ENCODE measurements at regions not wholly inside any gene's neighbourhood (a gene's known extent, or its start where the extent isn't known, plus 50 kb on each side); places are given as distances from the start of the nearest gene placed in this dataset.
"Not testable (repeated sequence)": the region's sequence is repeated elsewhere in the genome, so short reads cannot be mapped to it uniquely, and the experiment has no call there.

DNA sequence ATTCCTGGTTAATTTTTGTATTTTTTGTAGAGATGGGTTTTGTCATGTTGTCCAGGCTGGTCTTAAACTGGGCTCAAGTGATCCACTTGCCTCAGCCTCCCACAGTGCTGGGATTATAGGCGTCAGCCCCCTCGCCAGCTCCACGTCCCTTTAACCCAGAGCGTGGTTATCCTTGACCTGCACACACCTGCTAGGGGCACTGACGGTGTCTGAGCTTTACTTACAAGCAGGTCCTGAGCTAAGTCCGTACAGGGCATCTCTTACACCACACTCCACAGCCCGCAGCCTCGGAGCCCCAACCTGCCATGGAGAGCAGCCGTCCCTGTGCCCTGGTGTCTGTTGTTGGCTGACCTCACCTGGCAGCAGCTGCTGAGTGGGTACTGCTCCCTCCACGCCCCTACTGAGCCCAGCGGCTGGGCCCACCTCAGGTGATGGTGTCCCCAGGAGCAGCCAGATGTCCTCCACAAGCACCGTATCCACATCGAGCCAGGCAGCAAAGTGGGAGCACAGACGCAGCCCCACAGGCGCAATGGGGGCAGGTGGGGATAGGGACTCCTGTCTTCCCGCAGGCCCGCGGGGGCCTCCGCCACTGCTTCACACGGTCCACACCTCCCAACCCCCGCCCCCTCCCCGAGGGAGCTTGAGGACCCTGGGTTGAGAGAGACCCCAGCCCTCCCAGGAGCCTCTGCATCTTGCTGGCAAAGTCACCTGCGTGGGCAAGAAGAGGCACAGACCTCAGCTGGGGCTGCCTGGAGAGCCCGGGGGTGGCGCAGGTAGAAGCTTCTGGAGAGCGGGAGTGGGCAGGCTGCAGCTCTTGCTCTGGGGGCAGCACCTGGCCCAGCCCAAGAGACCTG lies 325.4 kb upstream of the SFSWAP start:
- in situ Hi-C loops (cut with HindIII; ENCODE audit: low sequenced_read_pairs): no loop called here

DNA sequence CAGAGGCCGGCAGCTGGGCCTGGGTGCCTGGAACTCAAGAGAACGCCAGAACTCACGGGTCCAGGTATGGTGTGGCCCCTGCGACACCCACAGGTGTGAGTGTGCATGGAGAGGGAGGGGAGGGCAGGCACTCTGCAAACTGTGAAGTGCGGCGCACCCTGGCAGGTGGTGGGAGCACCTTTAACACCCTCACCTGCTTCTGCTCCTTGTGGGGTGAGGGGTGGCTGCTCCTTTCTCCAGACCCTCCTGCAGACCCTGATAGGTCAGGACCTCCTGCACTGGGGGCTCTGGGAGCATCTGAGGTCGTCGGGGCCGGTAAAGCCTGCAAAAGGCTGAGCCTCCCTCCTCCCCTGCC lies 324.7 kb upstream of the SFSWAP start:
- in situ Hi-C loops (cut with HindIII; ENCODE audit: low sequenced_read_pairs): no loop called here

DNA sequence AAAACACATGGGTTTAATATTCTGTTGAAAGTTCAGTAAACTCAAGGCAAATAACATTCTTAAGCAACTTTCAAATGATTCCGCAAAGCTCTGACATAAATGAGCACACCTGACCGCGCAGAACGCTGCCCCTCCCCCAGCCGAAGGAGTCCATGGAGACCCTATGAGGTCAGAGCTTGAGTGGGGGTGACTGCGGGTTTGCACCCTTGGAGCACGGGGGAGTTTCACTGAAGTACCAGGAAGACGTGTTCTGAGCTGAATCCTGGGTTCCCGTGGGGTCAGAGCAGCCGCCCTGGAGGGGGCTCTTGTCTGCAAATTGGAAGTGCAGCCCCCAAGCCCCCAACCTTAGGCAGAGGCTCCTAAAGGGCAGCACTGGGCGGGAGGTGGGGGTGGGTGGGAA lies 324.1 kb upstream of the SFSWAP start:
- in situ Hi-C loops (cut with HindIII; ENCODE audit: low sequenced_read_pairs): no loop called here

DNA sequence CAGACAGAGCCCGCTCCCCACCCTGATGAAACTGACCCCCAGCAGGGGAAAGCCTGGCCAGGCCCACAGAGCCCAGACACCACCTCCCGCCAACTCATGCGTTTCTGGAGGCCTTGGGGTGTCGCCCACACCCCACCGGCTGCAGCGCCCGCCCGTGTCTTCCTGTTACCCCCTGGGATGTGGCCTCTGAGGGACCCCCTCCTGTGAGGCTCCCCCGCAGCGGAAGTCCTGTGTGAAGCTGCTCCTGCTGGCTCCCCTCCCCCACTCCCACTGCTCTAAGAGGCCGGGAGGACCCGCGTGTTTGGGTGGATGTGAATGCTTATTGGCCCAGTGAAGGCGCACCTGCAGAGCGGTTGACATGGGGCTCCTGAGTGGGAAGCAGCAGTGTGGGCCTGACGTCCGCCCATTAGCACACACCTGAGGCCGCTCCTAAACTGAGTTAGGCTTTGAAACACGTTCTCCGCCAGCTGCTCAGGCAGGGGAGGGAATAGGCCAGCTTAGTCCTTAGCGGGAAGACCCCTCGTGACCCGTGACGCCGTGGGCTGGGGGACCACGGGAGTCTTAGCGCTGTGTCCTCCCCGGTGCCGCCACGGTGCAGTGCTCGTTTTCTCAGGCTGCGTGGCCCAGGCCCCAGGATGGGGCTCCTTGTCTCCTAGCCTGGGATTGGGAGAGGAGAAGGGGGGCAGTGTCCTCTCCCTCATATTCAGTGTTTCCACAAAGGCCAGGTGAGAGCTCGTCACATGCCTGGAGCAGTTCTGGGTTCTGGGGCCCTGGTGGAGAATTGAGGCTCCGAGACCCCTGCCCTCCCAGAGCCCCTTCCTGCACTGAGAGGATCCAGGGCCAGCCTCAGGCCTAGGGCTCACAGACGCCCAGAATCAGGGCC lies 323.4 kb upstream of the SFSWAP start:
- in situ Hi-C loops (cut with HindIII; ENCODE audit: low sequenced_read_pairs): no loop called here

DNA sequence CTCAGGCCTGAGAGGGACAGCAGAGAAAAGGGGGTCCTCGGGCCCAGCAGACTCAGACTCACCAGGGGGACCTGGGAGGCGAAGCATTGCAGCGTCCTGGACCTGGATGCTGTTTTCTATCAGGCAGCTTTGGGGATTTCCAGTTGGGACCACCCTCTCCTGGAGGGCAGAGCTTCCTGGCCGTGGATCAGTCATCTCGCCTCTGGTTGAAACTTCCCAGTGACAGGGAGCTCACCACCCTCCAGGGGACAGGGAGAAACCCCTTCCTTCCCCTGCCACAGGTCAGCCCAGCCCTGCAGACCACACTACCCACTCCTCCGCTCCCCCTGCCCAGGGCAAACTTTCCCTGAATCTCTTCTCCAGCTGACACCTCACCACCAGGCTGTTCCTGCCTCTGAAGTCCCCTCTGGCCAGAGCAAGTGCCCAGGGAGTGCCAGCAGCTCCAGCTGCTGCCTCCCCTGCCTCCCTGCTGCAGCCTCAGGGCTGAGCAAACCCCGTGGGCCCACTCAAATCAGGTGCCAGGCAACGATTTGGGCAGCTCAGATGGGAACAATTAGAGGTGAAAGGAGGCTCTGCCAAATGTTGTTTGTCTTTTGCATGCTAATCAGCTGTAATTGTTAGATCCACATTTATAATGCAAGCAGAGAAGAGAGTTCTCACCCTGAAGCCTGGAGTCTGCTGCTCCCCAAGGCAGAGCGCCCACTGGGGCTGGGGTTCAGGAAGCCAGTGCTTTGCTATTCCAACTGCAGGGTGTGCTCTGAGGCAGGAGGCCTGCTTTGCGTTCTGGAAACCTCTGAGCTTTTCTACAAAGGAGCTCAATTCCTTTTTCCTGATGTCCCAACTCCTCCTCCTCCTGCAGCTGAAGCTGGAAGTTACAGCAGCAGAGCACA lies 322.5 kb upstream of the SFSWAP start:
- in situ Hi-C loops (cut with HindIII; ENCODE audit: low sequenced_read_pairs): not testable (repeated sequence)

DNA sequence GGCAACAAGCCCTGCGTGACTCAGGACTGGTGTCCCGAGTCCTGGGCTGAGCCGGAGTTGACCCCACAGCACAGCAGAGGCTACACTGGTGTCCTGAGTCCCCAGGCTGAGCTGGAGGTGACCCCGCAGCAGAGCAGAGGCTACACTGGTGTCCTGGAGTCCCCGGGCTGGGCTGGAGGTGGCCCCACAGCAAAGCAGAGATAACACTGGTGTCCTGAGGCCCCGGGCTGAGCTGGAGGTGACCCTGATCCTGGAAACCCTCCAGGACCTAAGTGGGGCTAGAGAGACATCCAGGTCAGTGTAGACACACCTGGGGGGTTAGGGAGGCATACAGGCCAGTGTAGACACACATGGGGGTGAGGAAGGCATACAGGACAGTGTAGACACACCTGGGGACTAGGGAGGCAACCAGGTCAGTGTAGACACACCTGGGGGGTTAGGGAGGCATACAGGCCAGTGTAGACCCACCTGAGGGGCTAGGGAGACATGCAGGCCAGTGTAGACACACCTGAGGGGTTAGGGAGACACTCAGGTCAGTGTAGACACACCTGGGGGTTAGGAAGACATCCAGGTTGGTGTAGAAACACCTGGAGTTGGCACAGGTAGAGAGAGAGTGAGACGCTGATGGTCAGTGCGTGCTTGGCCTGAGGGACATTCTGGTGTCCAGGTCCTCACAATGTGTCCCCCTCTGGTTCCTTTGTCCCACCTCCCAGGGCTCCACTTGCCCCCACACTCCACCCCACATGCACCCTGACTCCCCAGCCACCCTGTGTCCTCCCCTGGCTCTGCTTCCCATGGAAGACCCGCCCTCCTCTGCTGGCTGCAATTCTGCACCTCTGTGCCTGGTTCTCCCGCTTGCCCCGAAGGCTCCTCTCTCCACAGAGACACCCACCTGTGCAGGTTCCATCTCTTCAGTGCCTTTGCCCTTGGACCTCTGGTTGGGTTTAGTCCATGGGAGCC lies 321.6 kb upstream of the SFSWAP start:
- in situ Hi-C loops (cut with HindIII; ENCODE audit: low sequenced_read_pairs): no loop called here

DNA sequence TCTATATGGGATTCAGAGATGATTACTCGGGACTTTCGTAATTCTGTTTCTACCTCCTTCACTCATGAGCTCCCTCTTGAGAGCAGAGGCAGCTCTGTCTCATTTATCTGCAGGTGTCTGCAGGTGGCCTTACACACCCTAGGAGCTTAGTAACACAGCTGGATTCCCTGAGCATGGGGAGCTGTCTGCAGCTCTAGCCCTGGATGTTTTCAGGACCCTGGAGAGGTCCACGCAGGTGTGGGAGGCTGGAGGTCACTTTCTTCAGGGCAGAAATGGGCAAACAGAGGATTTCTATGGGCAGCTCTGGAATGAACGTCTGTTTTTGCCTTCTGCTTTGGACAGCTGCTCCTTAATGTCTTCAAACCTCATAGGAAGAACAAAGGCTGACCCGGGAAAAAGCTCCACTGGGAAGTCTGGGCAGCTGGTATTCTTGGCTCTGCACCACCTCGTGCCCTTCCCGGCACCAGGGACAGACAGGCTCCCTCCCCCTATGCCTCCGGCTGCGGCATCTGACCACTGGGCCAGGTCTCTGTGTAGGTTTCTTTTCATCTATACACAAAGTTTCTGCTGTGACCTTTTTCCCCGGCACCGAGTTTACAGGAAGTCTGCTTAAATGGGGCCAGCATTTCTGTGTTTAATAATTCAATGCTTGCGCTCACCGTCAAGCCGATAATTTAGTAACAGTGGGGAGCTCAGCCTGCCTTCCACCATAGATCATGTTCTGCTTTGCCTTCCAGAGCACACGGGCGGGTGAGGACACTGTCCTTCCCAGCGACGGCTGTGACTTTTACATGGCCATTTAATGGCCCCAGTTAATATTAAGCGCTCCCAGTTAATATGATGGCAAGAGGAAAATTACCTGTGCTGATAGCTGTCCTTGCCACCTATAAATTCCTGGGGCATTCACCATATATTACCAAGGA lies 320.2 kb upstream of the SFSWAP start:
- in situ Hi-C loops (cut with HindIII; ENCODE audit: low sequenced_read_pairs): no loop called here

DNA sequence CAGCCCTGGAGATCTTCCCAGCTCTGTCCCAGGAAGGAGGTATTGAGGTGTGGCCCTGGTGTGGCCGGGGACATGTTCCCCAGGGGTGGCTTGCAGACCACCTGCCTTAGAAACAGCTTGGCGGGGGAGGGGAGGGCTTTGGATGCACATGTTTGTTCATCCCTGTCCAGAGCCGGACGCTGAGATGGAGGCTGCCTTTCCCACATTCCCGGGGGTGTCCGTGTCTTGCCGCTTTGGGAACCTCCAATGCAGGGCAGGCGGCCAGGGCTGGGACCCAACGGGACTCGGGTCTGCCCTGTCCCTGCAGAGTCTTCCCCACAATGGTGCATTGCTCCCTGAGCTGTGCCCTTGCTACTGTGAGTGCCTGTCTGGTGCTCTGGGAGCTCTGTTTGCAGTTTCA lies 319.5 kb upstream of the SFSWAP start:
- in situ Hi-C loops (cut with HindIII; ENCODE audit: low sequenced_read_pairs): no loop called here

DNA sequence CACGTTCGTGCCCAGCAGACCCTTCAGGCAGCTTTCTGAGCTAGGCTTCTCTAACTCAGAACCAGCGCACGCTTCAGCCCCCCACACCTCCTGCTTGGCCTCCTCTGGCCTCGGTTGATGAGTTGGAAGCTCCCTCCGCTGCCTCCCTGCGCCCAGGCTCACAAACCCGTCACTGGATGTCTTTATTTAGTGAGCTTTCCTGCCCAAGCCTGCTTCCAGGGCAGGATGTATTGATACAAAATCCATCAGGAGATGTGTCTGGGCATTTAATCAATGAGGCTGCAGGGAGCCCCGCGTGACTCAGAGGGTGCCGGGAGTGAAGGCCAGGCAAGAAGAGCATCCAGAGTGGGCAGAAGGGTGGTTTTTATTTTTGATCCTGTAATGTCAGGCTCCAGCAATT lies 316.1 kb upstream of the SFSWAP start:
- in situ Hi-C loops (cut with HindIII; ENCODE audit: low sequenced_read_pairs): not testable (repeated sequence)

DNA sequence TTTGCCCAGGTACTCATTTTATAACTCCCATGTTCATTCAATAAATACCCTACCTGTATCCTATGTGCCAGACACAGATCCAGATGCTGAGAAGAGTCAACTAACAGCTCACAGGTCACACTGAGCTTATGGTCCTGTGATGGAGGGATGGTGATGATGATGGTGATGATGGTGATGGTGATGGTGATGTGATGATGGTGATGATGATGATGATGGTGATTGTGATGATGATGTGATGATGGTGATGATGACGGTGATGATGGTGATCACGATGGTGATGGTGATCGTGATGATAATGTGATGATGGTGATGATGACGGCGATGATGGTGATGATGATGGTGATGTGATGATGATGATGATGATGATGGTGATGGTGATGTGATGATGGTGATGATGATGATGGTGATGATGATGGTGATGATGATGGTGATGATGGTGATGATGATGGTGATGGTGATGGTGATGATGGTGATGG lies 315.6 kb upstream of the SFSWAP start:
- in situ Hi-C loops (cut with HindIII; ENCODE audit: low sequenced_read_pairs): not testable (repeated sequence)

DNA sequence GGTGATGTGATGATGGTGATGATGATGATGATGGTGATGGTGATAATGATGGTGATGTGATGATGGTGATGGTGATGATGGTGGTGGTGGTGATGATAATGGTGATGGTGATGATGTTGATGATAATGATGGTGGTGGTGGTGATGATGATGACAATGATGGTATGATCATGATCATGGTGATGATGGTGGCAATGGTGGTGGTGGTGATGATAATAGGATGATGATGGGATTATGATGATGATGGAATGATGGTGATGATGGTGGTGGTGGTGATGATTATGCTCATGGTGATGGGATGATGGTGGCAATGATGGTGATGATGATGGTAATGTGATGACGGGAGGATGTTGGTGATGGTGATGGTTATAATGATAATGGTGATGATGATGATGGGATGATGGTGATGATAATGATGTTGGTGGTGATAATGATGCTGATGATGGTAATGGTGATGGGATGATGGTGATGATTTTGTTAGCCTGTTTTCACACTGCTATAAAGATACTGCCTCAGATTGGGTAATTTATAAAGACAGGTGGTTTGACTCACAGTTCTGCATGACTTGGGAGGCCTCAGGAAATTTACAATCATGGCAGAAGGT lies 314.8 kb upstream of the SFSWAP start:
- in situ Hi-C loops (cut with HindIII; ENCODE audit: low sequenced_read_pairs): no loop called here

DNA sequence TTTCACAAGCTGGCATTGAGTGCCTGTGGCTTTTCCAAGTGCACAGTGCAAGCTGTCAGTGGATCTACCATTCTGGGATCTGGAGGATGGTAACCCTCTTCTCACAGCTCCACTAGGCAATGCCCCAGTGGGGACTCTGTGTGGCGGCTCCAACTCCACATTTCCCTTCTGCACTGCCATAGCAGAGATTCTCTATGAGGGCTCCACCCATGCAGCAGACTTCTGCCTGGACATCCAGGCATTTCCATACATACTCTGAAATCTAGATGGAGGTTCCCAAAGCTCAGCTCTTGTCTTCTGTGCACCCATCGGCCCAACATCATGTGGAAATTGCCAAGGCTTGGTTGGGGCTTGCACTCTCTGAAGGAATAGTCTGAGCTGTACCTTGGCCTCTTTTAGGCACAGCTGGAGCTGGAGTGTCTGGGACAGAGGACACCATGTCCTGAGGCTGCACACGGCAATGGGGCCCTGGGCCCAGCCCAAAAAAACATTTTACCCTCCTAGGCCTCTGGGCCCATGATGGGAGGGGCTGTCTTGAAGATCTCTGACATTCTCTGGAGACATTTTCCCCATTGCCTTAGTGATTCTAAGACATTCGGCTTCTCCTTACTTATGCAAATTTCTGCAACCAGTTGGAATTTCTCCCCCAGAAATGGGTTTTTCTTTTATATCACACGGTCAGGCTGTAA lies 313.3 kb upstream of the SFSWAP start:
- in situ Hi-C loops (cut with HindIII; ENCODE audit: low sequenced_read_pairs): no loop called here

DNA sequence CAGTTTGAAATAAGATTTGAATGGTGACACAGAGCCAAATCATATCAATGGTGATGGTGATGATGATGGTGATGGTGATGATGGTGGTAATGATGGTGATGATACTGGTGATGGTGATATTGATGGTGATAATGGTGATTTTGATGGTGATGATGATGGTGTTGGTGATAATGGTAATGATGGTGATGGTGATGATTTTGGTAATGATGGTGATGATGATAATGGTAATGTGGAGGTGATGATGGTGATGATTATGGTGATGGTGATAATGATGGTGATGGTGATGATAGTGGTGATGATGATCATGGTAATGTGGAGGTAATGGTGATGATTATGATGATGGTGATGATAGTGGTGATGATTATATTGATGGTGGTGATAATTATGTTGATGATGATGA lies 311.9 kb upstream of the SFSWAP start:
- in situ Hi-C loops (cut with HindIII; ENCODE audit: low sequenced_read_pairs): no loop called here

DNA sequence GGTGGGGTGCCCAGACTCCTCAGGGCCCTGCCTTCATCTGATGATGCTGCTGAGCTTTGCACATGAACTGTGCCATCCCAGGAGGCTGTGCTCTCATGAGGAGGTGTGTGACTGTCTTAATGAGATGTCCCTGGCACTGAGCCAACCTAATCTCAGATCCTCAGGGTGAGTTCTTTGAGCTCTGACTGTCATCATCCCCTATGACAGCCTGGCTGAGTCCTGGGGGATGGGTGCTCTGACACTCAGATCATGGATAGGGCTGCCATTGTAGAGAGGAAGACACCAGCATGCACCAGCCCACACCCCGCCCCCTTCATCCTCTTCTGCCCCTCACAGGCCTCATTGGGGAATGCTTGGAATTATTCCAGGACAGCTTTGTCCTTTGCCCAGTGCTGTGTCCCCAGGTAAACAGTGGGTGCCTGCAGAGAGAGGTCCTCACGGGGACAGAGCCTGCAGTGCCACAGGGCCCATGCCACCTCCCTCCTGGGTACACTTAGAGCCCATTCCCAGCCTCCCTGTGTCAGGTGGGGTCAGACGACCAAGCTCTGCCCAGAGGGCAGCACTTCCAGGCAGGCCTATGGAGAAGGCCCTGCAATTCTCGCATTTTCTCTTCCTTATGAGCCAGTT lies 310.1 kb upstream of the SFSWAP start:
- in situ Hi-C loops (cut with HindIII; ENCODE audit: low sequenced_read_pairs): not testable (repeated sequence)

DNA sequence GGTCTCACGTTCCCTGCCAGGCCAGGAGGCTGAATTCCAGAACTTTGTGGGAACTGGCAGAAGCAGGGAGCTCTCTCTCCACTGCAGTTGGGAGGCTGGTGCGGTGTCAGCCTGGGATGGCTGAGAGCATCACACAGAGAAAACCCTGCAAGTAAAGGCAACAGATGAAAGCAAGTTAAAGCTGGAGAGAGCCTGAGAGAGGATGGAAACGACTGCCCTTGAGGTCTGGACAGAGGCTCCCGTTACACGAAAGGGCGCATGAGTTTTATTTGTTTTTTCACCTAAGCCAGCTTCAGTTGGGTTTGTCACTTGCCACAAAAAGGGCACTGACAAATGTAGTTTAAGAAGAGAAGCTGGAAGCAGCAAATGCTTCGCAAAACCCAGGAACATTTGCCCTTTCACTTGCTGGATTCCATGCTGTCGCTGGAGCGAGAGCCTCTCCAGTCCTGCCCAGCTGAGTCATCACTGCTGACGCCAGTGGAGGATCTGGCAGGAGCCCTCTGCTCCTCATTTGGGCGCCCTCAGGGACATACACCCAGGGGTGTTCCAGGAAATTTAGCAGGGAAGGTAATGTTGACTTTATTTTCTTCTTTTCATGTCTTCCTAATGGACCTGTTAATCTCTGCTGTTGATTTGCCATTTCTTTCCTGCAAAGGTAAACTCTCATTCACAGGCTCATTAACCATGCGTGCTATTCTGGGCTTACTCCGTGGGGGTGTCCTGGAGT lies 308.8 kb upstream of the SFSWAP start:
- in situ Hi-C loops (cut with HindIII; ENCODE audit: low sequenced_read_pairs): not testable (repeated sequence)

DNA sequence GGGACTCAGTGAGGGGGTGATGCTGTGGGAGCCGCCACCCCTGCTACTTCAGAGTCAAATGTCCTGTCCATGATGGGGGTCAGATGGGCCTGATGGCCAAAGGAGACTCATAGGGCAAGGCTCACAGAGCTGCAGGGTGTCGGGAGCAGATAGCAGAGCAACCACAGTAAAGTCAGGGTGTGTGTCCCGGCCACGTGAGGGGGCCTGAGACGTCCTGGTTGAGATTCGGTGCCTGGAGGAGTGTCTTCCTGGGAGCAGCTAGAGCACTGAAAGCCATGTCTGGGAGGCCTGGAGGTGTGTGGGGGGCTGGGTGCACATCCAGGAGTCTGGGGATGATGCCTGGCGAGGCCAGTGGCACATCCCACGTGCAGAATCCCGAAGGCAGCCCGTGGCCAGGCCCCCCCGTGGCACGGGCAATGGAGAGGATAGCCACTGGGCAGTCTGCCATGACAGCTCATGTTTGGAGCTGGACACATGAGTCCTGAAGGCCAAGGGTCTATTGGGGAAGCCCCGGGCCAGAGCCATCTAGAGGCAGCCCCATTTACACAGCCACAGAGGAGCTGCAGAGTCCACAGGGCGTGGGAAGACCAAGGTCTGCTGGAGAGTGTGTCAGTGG lies 308.0 kb upstream of the SFSWAP start:
- in situ Hi-C loops (cut with HindIII; ENCODE audit: low sequenced_read_pairs): no loop called here

Data from endothelial cell of hepatic sinusoid (primary cell).